Epithelial cell of esophagus (primary cell): ENCODE measurements at regions not wholly inside any gene's neighbourhood (a gene's known extent, or its start where the extent isn't known, plus 50 kb on each side); places are given as distances from the start of the nearest gene placed in this dataset.
A peak's percentile ranks its signal among the peaks of the same experiment; 100 is the strongest.

Experiments used
- DNase-seq: peaks from one replicate; pipeline ENCODE4 v3.0.0; 2010; ENCODE audit warnings: low read depth
- H3K4me3 ChIP-seq: 2 replicates; pipeline ENCODE4 v1.5.1; 2011; ENCODE audit warnings: mild to moderate bottlenecking, low read length, control low read depth
- CTCF ChIP-seq: IDR thresholded peaks from 2 replicates; pipeline ENCODE4 v1.5.1; 2011; ENCODE audit warnings: low read depth, mild to moderate bottlenecking, low read length, control low read depth, inconsistent platforms; ENCODE audit not compliant: insufficient read depth; ENCODE audit errors: missing control alignments

- H3K4me3 ChIP-seq: no peak overlapping the region
- peak; percentile 80 for DNase-seq
- no peak for TF ChIP-seq CTCF
These were observed 543.1 kb upstream of the IRAK1BP1 start for GRCh38 chr6:78324213-78324612.

GRCh38 chr6:78340755-78341154 lies 526.6 kb upstream of the IRAK1BP1 start:
- no peak for TF ChIP-seq CTCF
- no peak overlapping the region for H3K4me3 ChIP-seq
- no peak for DNase-seq

DNA sequence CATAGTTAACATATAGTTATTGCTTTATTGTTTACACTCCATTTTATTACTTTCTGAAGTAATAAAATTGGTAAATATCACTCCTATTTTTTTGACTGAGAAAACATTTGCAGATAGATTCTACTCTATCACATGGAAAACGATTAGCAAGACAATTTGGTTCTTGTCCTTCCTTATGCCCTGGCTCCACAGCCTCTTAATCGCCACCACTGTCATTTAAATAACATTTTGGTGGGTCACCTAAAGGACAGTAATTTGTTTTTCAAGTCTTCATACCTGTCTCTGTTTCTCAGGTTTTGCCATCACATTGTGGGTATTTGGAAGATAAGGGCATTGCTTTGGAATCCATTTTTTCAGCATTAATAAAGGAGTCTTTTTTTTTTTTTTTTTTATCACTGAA lies 521.5 kb upstream of the IRAK1BP1 start:
- DNase-seq: no peak
- no peak for TF ChIP-seq CTCF
- no peak overlapping the region for H3K4me3 ChIP-seq

DNA sequence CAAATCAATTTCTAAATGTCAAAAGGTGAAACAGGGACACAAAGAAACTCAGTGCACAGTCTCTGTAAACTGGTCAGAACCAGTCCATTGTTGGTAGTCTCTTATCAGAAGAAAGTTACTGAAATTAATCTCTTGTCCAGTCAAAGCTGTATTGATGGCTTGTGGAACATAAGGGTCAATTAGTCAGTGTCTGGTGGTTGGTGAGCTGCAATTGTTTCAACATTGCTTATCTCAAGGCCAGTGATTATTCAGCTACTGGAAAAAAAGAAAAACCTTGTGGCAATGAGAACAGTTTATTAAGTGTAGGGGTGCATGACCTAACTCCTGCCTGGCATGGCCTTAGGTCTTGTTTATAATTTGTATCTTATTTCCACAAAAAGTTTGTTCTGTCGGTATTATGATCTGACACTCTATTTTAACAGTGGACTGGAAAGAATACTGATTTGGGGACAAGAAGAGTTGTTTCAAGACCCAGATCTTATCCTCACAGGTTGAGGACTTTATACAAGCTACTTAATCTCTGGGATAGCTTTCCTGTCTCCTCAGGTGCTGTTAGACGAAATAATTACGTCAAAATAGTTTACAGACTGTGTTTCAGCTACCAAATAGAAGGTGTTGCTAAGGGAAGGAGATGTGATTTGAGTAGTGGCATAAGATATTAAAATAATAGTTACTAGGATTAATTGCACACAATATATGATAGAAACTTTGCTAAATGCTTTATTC lies 520.0 kb upstream of the IRAK1BP1 start:
- TF ChIP-seq CTCF: no peak
- H3K4me3 ChIP-seq: no peak overlapping the region
- DNase-seq: no peak

DNA sequence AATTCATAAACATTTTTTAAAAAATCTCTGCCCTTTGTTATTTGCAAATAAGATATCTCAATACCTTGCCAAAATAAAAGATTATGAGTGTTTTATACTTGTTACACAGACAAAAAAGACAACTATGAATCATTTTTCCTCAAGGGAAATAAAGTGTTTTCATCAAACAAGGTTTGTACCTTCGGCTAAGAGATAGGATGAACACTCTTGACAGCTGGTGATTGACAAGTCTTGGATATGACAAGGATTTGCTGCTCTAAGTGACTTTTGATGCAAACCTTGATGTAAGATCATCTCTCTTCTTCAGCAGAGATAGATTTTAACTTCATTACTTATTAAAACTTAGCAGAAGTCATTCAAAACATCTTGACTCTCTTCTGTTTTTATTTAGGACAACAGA lies 514.3 kb upstream of the IRAK1BP1 start:
- no peak overlapping the region for H3K4me3 ChIP-seq
- DNase-seq: no peak
- TF ChIP-seq CTCF: no peak

DNA sequence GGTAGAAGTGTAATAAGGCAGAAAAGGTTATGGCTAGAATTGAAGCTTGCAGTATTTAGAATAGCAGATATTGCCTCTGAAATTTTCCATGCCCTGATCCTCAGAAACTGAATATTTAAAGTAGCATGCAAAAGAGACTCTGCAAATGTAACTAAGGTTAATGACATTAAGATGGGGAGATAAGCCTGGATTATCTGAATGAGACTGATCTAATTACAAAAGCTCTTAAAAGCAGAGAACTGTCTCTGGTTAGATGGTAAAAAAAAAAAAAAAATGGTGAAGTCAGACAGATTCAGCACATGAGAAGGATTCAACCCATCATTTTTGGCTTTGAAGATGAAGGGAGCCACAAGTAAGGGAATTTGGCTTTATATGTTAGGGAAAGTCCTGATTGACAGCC lies 503.7 kb upstream of the IRAK1BP1 start:
- TF ChIP-seq CTCF: no peak

GRCh38 chr6:78365473-78365872 lies 501.9 kb upstream of the IRAK1BP1 start:
- no peak overlapping the region for H3K4me3 ChIP-seq
- TF ChIP-seq CTCF: no peak
- DNase-seq: no peak

More for the DNA sequence above, 503.7 kb upstream of the IRAK1BP1 start:
- no peak for DNase-seq
- no peak overlapping the region for H3K4me3 ChIP-seq
